Stimulated activated CD8-positive, alpha-beta memory T cell treated with anti-CD3 and anti-CD28 coated beads, Interleukin-2, amount 100 ng/mL, for 1 hour (primary cell): ENCODE measurements at regions not wholly inside any gene's neighbourhood (a gene's known extent, or its start where the extent isn't known, plus 50 kb on each side); places are given as distances from the start of the nearest gene placed in this dataset.

ENCODE experiments used
- DNase-seq, 2 donors: peaks; one replicate each; pipeline ENCODE4 v3.0.0-alpha.2; 2020; ENCODE audit warnings: low read depth in 2 of 2

- no peak for DNase-seq
Observed at GRCh38 chr18:77984833-77985232, 735.2 kb downstream of the GALR1 start.

GRCh38 chr18:77985526-77986281 lies 736.1 kb downstream of the GALR1 start:
- no peak for DNase-seq

- DNase-seq: no peak
Observed at GRCh38 chr18:77990131-77990530, 740.5 kb downstream of the GALR1 start.

GRCh38 chr18:77990901-77991300 lies 741.3 kb downstream of the GALR1 start:
- DNase-seq: no peak

- no peak for DNase-seq
Observed at GRCh38 chr18:77992057-77992456, 742.4 kb downstream of the GALR1 start.

GRCh38 chr18:77993188-77993981 lies 743.7 kb downstream of the GALR1 start:
- DNase-seq: no peak

GRCh38 chr18:77995593-77995992 lies 745.9 kb downstream of the GALR1 start:
- no peak for DNase-seq

- DNase-seq: no peak
Observed at GRCh38 chr18:77996737-77997136, 747.1 kb downstream of the GALR1 start.

- DNase-seq: no peak
Observed at GRCh38 chr18:78001811-78002210, 752.2 kb downstream of the GALR1 start.

- DNase-seq: no peak
Observed at GRCh38 chr18:78006006-78006773, 756.5 kb downstream of the GALR1 start.

GRCh38 chr18:78006774-78007260 lies 757.2 kb downstream of the GALR1 start:
- no peak for DNase-seq

- DNase-seq: no peak
Observed at GRCh38 chr18:78010363-78010762, 760.7 kb downstream of the GALR1 start.

GRCh38 chr18:78017869-78018268 lies 768.2 kb downstream of the GALR1 start:
- no peak for DNase-seq

- DNase-seq: no peak
Observed at GRCh38 chr18:78021196-78021595, 771.5 kb downstream of the GALR1 start.

- no peak for DNase-seq
Observed at GRCh38 chr18:78031589-78031988, 781.9 kb downstream of the GALR1 start.

- no peak for DNase-seq
Observed at GRCh38 chr18:78031991-78032390, 782.3 kb downstream of the GALR1 start.

- DNase-seq: no peak
Observed at GRCh38 chr18:78032574-78032973, 782.9 kb downstream of the GALR1 start.

- no peak for DNase-seq
Observed at GRCh38 chr18:78034755-78035154, 785.1 kb downstream of the GALR1 start.

GRCh38 chr18:78041218-78041617 lies 791.6 kb downstream of the GALR1 start:
- DNase-seq: no peak

- DNase-seq: no peak
Observed at GRCh38 chr18:78046631-78047030, 797.0 kb downstream of the GALR1 start.

- DNase-seq: no peak
Observed at GRCh38 chr18:78049281-78049680, 799.6 kb downstream of the GALR1 start.

- no peak for DNase-seq
Observed at GRCh38 chr18:78054801-78055200, 805.2 kb downstream of the GALR1 start.
